ENCODE measurements at regions not wholly inside any gene's neighbourhood (a gene's known extent, or its start where the extent isn't known, plus 50 kb on each side); places are given as distances from the start of the nearest gene placed in this dataset.

DNA sequence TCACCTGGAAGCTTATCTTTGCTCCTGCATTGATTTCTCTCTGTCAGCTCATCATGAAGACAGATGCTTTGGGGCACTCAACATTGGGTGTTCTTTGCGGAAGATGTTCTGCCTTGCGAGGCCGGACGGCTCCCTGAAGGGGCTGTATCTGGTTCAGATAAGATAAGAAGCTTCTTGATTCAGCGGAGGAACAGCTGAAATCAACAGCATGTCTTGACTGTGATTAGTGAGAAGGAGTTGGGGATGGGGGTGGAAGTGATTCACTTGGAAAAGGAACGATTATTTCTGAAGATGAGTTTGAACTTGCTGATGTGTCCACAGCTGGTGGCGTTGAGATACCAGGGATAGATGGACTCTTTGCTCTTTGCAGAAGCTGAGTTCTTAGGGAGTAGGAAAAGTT, 126.9 kb upstream of the WSCD1 start:
- DNase-seq (ENCODE audit: low spot score), result no peak
- Mint-ChIP-seq H3K4me1 (peaks cover 11% of the 10 kb centered on the region), H3K27me3 (ENCODE audit: insufficient read depth, low read depth) (peaks cover 12% of the 10 kb centered on the region), H3K27ac (no peak overlapping the region), H3K9me3 (peaks cover 13% of the 10 kb centered on the region), H3K36me3 (peaks cover 2% of the 10 kb centered on the region), H3K4me3 (no peak overlapping the region)
- no peaks in the 10 kb centered on the region for H3K36me3 ChIP-seq
- no peak overlapping the region for H3K4me3 ChIP-seq
- H3K9me3 ChIP-seq (ENCODE audit: low read depth), result no peaks in the 10 kb centered on the region
- H3F3A ChIP-seq (ENCODE audit: low read depth), result no peaks in the 10 kb centered on the region
- no peaks in the 10 kb centered on the region for H4K20me1 ChIP-seq (ENCODE audit: low read depth)
- peak overlapping the region; percentile 40 for H2AFZ ChIP-seq (replicated peaks)
- H3K4me1 ChIP-seq, result peaks cover 4% of the 10 kb centered on the region
- H3K9ac ChIP-seq, result no peak overlapping the region
- no peak overlapping the region for H3K4me2 ChIP-seq
- no peak overlapping the region for H3K27ac ChIP-seq
- no peaks in the 10 kb centered on the region for H3K27me3 ChIP-seq
- no peaks in the 10 kb centered on the region for H3K79me2 ChIP-seq (ENCODE audit: low read depth)
- no peak for TF ChIP-seq EZH2 (IDR thresholded peaks at IDR 0.05)
- TF ChIP-seq, protein P1, sequence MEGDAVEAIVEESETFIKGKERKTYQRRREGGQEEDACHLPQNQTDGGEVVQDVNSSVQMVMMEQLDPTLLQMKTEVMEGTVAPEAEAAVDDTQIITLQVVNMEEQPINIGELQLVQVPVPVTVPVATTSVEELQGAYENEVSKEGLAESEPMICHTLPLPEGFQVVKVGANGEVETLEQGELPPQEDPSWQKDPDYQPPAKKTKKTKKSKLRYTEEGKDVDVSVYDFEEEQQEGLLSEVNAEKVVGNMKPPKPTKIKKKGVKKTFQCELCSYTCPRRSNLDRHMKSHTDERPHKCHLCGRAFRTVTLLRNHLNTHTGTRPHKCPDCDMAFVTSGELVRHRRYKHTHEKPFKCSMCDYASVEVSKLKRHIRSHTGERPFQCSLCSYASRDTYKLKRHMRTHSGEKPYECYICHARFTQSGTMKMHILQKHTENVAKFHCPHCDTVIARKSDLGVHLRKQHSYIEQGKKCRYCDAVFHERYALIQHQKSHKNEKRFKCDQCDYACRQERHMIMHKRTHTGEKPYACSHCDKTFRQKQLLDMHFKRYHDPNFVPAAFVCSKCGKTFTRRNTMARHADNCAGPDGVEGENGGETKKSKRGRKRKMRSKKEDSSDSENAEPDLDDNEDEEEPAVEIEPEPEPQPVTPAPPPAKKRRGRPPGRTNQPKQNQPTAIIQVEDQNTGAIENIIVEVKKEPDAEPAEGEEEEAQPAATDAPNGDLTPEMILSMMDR (IDR thresholded peaks at IDR 0.05), result no peak

DNA sequence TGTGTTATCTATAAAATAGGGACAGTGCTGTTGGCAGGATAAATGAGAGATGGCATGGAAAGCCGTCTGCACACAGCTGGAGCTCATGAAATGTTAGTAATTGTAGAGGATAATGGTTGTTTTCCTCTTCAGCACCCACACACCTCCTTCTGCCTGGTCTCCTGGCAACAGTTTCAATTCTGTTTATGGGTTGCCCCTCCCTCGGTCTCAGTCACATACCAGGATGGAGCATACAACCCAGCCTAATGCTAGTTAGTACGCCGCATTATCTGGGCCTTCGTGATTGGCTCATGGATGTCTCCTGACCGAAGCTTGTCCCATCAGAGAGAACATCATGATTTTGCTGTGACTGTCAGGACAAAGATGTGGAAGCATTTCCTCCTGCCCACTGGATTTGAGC, 126.2 kb upstream of the WSCD1 start:
- no peak overlapping the region for H2AFZ ChIP-seq (replicated peaks)
- no peak overlapping the region for H3K4me3 Mint-ChIP-seq
- no peak overlapping the region for H3K27ac ChIP-seq
- H3K27me3 ChIP-seq, result no peaks in the 10 kb centered on the region
- H3K27ac Mint-ChIP-seq, result no peak overlapping the region
- peaks cover 11% of the 10 kb centered on the region for H3K4me1 Mint-ChIP-seq
- DNase-seq (ENCODE audit: low spot score), result no peak
- H3K4me1 ChIP-seq, result peaks cover 4% of the 10 kb centered on the region
- no peaks in the 10 kb centered on the region for H3K79me2 ChIP-seq (ENCODE audit: low read depth)
- H4K20me1 ChIP-seq (ENCODE audit: low read depth), result no peaks in the 10 kb centered on the region
- H3F3A ChIP-seq (ENCODE audit: low read depth), result no peaks in the 10 kb centered on the region
- no peaks in the 10 kb centered on the region for H3K36me3 ChIP-seq
- H3K4me3 ChIP-seq, result no peak overlapping the region
- H3K27me3 Mint-ChIP-seq (ENCODE audit: insufficient read depth, low read depth), result peaks cover 12% of the 10 kb centered on the region
- H3K4me2 ChIP-seq, result no peak overlapping the region
- no peaks in the 10 kb centered on the region for H3K9me3 ChIP-seq (ENCODE audit: low read depth)
- no peak overlapping the region for H3K9ac ChIP-seq
- H3K9me3 Mint-ChIP-seq, result peaks cover 13% of the 10 kb centered on the region
- no peak for TF ChIP-seq EZH2 (IDR thresholded peaks at IDR 0.05)
- TF ChIP-seq, protein P1 (IDR thresholded peaks at IDR 0.05), result no peak
- TF ChIP-seq EZH2phosphoT487 (IDR thresholded peaks at IDR 0.05), result no peak
- peaks cover 2% of the 10 kb centered on the region for H3K36me3 Mint-ChIP-seq

GRCh38 chr17:5947701-5948180, 122.4 kb upstream of the WSCD1 start:
- Mint-ChIP-seq H3K9me3 (peaks cover 13% of the 10 kb centered on the region), H3K36me3 (peaks cover 2% of the 10 kb centered on the region), H3K4me1 (peaks cover 6% of the 10 kb centered on the region), H3K27me3 (ENCODE audit: insufficient read depth, low read depth) (peaks cover 5% of the 10 kb centered on the region), H3K27ac (no peak overlapping the region), H3K4me3 (no peak overlapping the region)
- Histone ChIP-seq H3K4me2 (no peak overlapping the region), H2AFZ (replicated peaks) (no peak overlapping the region), H3K36me3 (no peaks in the 10 kb centered on the region), H4K20me1 (ENCODE audit: low read depth) (no peaks in the 10 kb centered on the region), H3K9ac (no peak overlapping the region), H3K79me2 (ENCODE audit: low read depth) (no peaks in the 10 kb centered on the region), H3K4me3 (no peak overlapping the region), H3K4me1 (peaks cover 8% of the 10 kb centered on the region), H3F3A (ENCODE audit: low read depth) (no peaks in the 10 kb centered on the region), H3K27me3 (no peaks in the 10 kb centered on the region), H3K27ac (no peak overlapping the region), H3K9me3 (ENCODE audit: low read depth) (no peaks in the 10 kb centered on the region)
- TF ChIP-seq, protein P1 (IDR thresholded peaks at IDR 0.05), result no peak
- no peak for TF ChIP-seq EZH2phosphoT487 (IDR thresholded peaks at IDR 0.05)
- no peak for TF ChIP-seq EZH2 (IDR thresholded peaks at IDR 0.05)
- DNase-seq (ENCODE audit: low spot score), result no peak
